Fibroblast of lung (primary cell): ENCODE measurements at regions not wholly inside any gene's neighbourhood (a gene's known extent, or its start where the extent isn't known, plus 50 kb on each side); places are given as distances from the start of the nearest gene placed in this dataset.

ENCODE experiments used
- DNase-seq, 2 donors: peaks; one replicate each; pipeline versions ENCODE4 v3.0.0 to v3.0.0-alpha.2; 2010; ENCODE audit warnings: low read depth in 2 of 2
- H2AFZ ChIP-seq: 2 replicates; pipeline ENCODE4 v1.5.1; 2012; ENCODE audit warnings: low read length, control low read depth, inconsistent platforms
- H3K27ac ChIP-seq: 2 replicates; pipeline ENCODE4 v1.5.1; 2011; ENCODE audit warnings: low read length, control low read depth; ENCODE audit not compliant: insufficient read depth
- H3K27me3 ChIP-seq: 2 replicates; pipeline ENCODE4 v1.5.1; 2011; ENCODE audit warnings: mild to moderate bottlenecking, low read length; ENCODE audit not compliant: control insufficient read depth, insufficient read depth
- H3K36me3 ChIP-seq: 2 replicates; pipeline ENCODE4 v1.5.1; 2011; ENCODE audit warnings: low read length; ENCODE audit not compliant: control insufficient read depth, insufficient read depth
- H3K4me1 ChIP-seq: 2 replicates; pipeline ENCODE4 v1.5.1; 2011; ENCODE audit warnings: low read length; ENCODE audit not compliant: control insufficient read depth, insufficient read depth; ENCODE audit errors: extremely low read depth
- H3K4me2 ChIP-seq: 2 replicates; pipeline ENCODE4 v1.5.1; 2011; ENCODE audit warnings: low read length, control low read depth; ENCODE audit not compliant: insufficient read depth; ENCODE audit errors: extremely low read depth
- H3K4me3 ChIP-seq, 4 experiments: fragments of 200-600 bp in 1 of 4; sonication (generic) in 1 of 4; replicated peaks in 1 of 4; 2 replicates each; pipeline ENCODE4 v1.5.1; 2011 to 2016; ENCODE audit warnings: low read length in 4 of 4, low read depth in 3 of 4, mild to moderate bottlenecking in 3 of 4, control low read depth in 2 of 4, inconsistent platforms in 1 of 4, mixed read lengths in 1 of 4; ENCODE audit not compliant: insufficient read depth in 1 of 4; ENCODE audit errors: control extremely low read depth in 1 of 4
- H3K79me2 ChIP-seq: 2 replicates; pipeline ENCODE4 v1.5.1; 2012; ENCODE audit warnings: mild to moderate bottlenecking, low read length, inconsistent platforms; ENCODE audit not compliant: control insufficient read depth, insufficient read depth
- H3K9ac ChIP-seq: 2 replicates; pipeline ENCODE4 v1.5.1; 2011; ENCODE audit warnings: mild to moderate bottlenecking, low read length, control low read depth; ENCODE audit not compliant: insufficient read depth
- H3K9me3 ChIP-seq: 2 replicates; pipeline ENCODE4 v1.5.1; 2012; ENCODE audit warnings: low read depth, low read length; ENCODE audit not compliant: control insufficient read depth, insufficient read depth
- H4K20me1 ChIP-seq: 2 replicates; pipeline ENCODE4 v1.5.1; 2011; ENCODE audit warnings: low read length; ENCODE audit not compliant: control insufficient read depth, insufficient read depth; ENCODE audit errors: extremely low read depth
- CTCF ChIP-seq, 2 donors: IDR thresholded peaks in 1 of 2; conservative IDR thresholded peaks in 1 of 2; 1 replicate in 1 of 2; 2 replicates in 1 of 2; pipeline ENCODE4 v1.5.1; 2011 to 2012; ENCODE audit warnings: low read length in 2 of 2, control low read depth in 1 of 2, inconsistent platforms in 1 of 2, low read depth in 1 of 2, mild to moderate bottlenecking in 1 of 2
- EZH2 ChIP-seq: IDR thresholded peaks from 2 replicates; pipeline ENCODE4 v1.5.1; 2012; ENCODE audit warnings: low read length, control low read depth, mild to moderate bottlenecking; ENCODE audit errors: missing control alignments

- Histone ChIP-seq H3K27me3 (no peaks in the 10 kb centered on the region), H3K79me2 (no peaks in the 10 kb centered on the region), H3K36me3 (no peaks in the 10 kb centered on the region), H3K4me2 (no peak overlapping the region), H4K20me1 (no peaks in the 10 kb centered on the region), H3K9ac (no peak overlapping the region), H2AFZ (no peak overlapping the region), H3K4me3 (no peak overlapping the region), H3K9me3 (no peaks in the 10 kb centered on the region), H3K27ac (no peak overlapping the region), H3K4me1 (no peaks in the 10 kb centered on the region)
- DNase-seq: no peak
- TF ChIP-seq EZH2 (no peak), CTCF (conservative IDR thresholded peaks at IDR 0.05 in 1 of 2, IDR thresholded peaks at IDR 0.05 in 1 of 2; ENCODE audit: low read depth in 1 of 2, low read length in 2 of 2) (no peak)
Measured at GRCh38 chr3:103601666-103602065, 1166.9 kb downstream of the ZPLD1 start.

DNA sequence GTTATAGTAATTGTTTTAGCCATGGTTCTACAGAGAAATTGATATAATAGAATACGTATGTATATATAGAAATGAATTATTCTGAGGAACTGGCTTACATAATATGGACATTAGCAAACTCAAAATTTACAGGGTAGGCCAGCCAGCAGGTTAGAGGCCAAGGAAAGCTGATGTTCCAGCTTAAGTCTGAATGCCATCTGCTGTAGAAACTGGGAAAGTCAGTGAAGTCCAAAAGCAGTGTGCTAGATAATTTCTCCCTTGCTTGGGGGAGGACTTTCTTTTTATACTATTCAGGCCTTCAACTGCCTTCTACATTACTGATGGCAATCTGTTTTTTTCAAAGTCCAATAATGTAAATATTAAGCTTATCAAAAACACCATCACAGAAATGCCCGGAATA, 1174.7 kb downstream of the ZPLD1 start:
- no peak for DNase-seq

DNA sequence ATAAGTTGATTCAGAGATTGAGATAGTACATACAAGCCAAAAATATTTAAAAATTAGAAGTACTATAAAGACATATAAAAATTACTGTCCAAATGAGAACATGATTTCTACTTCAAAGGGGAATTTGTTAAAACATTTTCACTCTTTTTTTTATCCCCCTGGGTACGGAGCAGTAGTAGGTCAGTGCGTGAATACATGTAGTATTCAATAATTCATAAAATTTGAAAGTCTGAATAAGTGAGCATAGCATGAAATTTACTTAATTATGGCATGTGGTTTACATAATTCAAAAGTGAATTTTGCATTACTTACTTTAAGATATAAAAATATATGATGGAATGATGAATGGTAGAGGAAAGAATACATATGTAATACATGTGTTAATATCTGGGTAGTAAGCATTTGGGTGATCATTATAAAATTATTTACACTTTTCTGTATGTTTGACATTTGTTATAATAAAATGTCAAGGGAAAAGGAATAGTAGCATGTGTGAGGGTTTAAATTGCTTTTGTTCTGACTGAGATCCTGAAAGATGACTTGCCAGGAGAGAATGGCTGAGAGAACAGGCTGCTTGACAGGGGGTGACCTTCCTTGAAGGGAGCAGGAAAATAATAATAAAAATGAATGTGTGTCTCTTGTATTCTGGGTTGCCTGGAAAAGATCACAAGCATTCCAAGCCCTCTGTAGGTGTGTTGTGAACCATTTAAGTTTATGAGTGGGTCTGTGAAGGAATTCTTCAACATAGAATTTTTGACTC, 1178.8 kb downstream of the ZPLD1 start:
- H3K27me3 ChIP-seq: no peaks in the 10 kb centered on the region
- TF ChIP-seq CTCF (conservative IDR thresholded peaks at IDR 0.05 in 1 of 2, IDR thresholded peaks at IDR 0.05 in 1 of 2; ENCODE audit: low read depth in 1 of 2, low read length in 2 of 2) (no peak), EZH2 (no peak)
- H3K9me3 ChIP-seq: no peaks in the 10 kb centered on the region
- H3K4me1 ChIP-seq: no peaks in the 10 kb centered on the region
- no peaks in the 10 kb centered on the region for H4K20me1 ChIP-seq
- no peaks in the 10 kb centered on the region for H3K36me3 ChIP-seq
- no peak overlapping the region for H2AFZ ChIP-seq
- H3K27ac ChIP-seq: no peak overlapping the region
- no peak overlapping the region for H3K4me3 ChIP-seq
- no peaks in the 10 kb centered on the region for H3K79me2 ChIP-seq
- no peak overlapping the region for H3K9ac ChIP-seq
- no peak overlapping the region for H3K4me2 ChIP-seq
- DNase-seq: no peak

More for the DNA sequence above, 1174.7 kb downstream of the ZPLD1 start:
- H3K27me3 ChIP-seq: no peaks in the 10 kb centered on the region
- TF ChIP-seq CTCF (conservative IDR thresholded peaks at IDR 0.05 in 1 of 2, IDR thresholded peaks at IDR 0.05 in 1 of 2; ENCODE audit: low read depth in 1 of 2, low read length in 2 of 2) (no peak), EZH2 (no peak)
- H3K4me2 ChIP-seq: no peak overlapping the region
- no peak overlapping the region for H2AFZ ChIP-seq
- no peaks in the 10 kb centered on the region for H3K36me3 ChIP-seq
- H3K27ac ChIP-seq: no peak overlapping the region
- no peaks in the 10 kb centered on the region for H3K79me2 ChIP-seq
- H3K4me3 ChIP-seq: no peak overlapping the region
- H4K20me1 ChIP-seq: no peaks in the 10 kb centered on the region
- no peaks in the 10 kb centered on the region for H3K4me1 ChIP-seq
- no peaks in the 10 kb centered on the region for H3K9me3 ChIP-seq
- H3K9ac ChIP-seq: no peak overlapping the region
